ENCODE measurements at regions not wholly inside any gene's neighbourhood (a gene's known extent, or its start where the extent isn't known, plus 50 kb on each side); places are given as distances from the start of the nearest gene placed in this dataset.
"Not testable (repeated sequence)": the region's sequence is repeated elsewhere in the genome, so short reads cannot be mapped to it uniquely, and the experiment has no call there.

DNA sequence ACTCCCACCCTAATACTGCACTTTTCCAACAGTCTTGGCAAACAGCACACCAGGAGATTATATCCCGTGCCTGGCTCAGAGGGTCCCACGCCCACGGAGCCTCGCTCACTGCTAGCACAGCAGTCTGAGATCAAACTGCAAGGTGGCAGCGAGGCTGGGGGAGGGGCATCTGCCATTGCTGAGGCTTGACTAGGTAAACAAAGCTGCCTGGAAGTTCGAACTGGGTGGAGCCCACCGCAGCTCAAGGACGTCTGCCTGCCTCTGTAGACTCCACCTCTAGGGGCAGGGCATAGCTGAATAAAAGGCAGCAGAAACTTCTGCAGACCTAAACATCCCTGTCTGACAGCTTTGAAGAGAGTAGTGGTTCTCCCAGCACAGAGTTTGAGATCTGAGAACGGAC, 401.9 kb upstream of the SLC30A5 start:
- DNase-seq (ENCODE audit: low read depth in 2 of 3, low spot score in 2 of 3): not testable (repeated sequence)

- DNase-seq (ENCODE audit: low read depth in 2 of 3, low spot score in 2 of 3): no peak
These were observed 395.5 kb upstream of the SLC30A5 start for GRCh38 chr5:68698025-68698940.

- DNase-seq (ENCODE audit: low read depth in 2 of 3, low spot score in 2 of 3): no peak
These were observed 393.8 kb upstream of the SLC30A5 start for GRCh38 chr5:68699966-68700365.

GRCh38 chr5:68707575-68707974, 386.2 kb upstream of the SLC30A5 start:
- DNase-seq (ENCODE audit: low read depth in 2 of 3, low spot score in 2 of 3): no peak

GRCh38 chr5:68708156-68708841, 385.5 kb upstream of the SLC30A5 start:
- DNase-seq (ENCODE audit: low read depth in 2 of 3, low spot score in 2 of 3): no peak

- DNase-seq (ENCODE audit: low read depth in 2 of 3, low spot score in 2 of 3): no peak
These were observed 385.0 kb upstream of the SLC30A5 start for GRCh38 chr5:68708842-68709170.

DNA sequence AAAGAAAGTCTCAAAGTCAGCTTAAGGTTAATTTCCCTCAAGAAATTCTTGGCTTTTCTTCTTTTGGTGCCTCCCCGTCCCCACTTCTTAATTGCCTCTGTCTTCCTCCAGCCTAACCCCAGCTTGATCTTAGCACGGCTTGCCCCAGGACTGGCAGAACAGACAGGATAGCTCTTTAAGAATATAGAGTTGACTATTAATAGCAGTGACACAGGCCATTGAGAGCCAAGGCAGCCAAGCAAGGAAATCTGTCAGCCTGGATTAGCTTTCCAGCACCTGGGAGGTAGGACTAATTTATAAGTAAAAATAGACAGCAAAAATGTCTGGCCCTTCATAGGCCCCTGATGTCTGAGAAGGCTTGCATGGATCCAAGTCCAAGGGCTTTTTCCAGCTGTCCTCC, 384.6 kb upstream of the SLC30A5 start:
- no peak for DNase-seq (ENCODE audit: low read depth in 2 of 3, low spot score in 2 of 3)

DNA sequence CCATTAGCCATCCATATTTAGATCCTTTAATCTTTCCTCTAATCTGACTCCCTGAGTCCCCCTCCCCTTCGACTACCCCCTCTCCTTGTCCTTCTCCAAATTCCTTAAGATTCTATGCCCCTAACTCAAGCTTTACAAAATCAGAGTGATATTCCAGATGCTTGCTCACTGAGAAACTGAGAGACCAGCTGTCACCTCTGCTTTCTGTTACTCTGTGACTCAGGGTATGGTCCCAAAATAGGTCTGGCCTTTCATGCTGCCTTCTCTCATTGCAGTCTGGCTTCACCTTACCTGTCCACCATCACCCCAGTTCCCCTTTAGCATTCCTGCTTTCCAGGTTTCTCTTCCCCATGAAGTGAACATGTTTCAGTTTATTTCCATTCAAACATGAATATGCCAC, 383.3 kb upstream of the SLC30A5 start:
- no peak for DNase-seq (ENCODE audit: low read depth in 2 of 3, low spot score in 2 of 3)

DNA sequence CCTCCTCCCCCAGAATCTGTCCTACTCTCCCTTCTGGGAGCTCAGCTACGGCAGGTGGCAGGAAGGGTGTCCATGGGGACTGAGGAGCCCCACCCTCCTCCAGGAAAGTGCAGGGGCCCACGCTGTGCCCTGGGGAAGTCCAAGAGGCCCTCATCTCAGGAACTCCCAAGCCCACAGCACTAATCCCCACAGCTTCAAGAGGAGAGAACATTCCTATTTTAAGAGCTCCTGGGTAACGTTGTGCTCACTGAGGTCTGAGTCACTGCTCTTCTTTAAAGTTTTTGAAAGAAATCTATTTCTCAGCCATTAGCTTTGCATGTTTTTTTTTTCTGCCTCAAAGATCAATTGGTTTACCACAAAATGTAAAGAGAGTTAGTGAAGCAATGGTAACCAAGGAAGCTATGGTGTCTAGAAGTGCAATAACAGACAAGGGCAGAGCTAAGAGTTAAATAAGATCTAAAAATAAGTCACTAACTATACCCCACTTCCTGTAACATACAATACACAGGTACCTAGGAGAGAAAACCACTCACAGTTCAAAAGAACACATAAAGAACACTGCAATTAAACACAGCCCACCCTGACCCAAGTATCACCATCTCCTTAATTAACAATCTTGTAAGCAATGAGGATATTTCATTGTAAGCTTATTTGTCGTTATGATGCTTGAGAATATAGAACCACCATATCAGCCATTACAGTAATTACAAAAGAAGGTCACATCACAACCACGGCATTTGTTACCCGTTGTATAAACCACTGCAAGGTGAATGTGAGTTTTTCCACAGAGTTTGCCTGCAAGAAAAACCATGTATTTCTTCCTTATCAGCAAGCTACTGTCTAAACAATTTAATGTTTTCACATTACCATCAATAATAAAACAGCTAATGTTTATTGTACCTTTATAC, 382.3 kb upstream of the SLC30A5 start:
- no peak for DNase-seq (ENCODE audit: low read depth in 2 of 3, low spot score in 2 of 3)

DNA sequence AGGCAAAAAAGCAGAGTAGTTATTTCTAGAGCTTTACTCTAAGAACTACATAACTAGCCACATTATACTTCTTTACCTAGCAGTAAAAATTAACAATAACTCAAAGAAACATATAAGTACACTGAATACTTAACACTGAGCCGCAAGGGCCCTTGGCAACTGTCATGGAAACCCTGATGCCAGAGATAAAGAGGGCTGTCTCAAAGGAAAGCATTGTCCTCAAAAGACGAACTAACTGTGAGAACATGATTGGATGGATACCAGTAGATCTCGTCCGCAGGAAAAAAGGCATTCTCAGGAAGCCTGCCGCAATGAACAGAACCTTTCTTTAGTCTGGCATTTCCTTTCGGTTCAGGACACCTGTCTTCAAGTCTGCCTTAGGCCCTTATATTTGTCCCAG, 379.0 kb upstream of the SLC30A5 start:
- DNase-seq (ENCODE audit: low read depth in 2 of 3, low spot score in 2 of 3): no peak

- no peak for DNase-seq (ENCODE audit: low read depth in 2 of 3, low spot score in 2 of 3)
These were observed 372.8 kb upstream of the SLC30A5 start for GRCh38 chr5:68720884-68721610.

DNA sequence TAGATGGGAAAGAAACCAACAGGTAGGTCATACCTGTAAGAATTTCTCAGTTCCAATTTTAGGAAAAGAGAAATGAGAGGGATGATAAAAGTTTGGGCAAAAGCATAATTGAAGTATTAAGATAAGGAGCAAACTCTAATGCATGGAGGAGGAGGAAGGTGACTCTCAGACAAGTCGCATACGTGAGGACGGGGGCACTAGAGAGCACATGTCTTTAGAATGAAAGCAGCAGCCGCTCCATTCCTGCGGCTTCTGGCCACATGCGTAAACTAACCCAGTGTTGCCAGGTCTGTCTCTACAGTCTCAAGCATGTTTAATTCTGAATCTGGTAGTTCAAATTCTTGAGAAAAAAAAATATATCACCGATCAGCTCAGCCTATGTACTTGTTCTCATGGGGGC, 371.5 kb upstream of the SLC30A5 start:
- DNase-seq (ENCODE audit: low read depth in 2 of 3, low spot score in 2 of 3): no peak

DNA sequence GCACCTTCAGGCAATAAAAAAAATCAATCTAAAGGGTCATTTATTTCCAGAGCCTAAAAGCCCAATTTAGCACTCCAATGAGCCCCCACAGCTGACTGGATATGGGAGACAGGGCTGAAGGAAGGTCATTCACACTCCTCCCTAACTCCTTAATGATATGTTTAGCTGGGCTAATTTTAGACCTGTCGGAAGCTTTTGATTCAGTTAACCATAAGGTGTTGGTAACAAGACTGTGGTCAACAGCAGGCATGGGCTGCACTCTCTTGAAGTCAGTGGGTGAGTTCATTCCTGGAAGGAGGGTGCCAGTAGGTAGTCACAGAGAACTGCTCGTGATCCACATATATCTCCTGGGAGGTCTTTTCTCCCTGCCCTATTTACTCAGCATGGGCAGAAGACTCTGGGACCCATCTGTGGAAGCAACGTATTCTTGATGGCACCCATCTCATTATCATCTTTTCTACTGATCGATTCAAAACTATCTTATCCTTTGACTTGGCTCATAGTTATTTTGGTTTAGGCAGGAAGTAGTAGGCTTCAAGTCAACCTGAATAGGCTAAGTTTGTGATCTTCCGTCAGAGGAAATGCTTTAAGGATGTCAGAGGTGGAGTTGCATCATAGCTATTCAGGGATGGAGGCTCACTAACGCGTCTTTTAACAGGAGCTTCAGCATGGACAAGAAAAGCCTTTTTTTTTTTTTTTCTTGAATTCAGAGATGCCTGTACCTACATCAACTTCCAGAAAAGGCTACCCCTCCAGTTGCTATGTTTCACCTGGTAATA, 367.7 kb upstream of the SLC30A5 start:
- DNase-seq (ENCODE audit: low read depth in 2 of 3, low spot score in 2 of 3): no peak

GRCh38 chr5:68727931-68728330, 365.9 kb upstream of the SLC30A5 start:
- no peak for DNase-seq (ENCODE audit: low read depth in 2 of 3, low spot score in 2 of 3)

GRCh38 chr5:68729678-68730077, 364.1 kb upstream of the SLC30A5 start:
- no peak for DNase-seq (ENCODE audit: low read depth in 2 of 3, low spot score in 2 of 3)

- no peak for DNase-seq (ENCODE audit: low read depth in 2 of 3, low spot score in 2 of 3)
These were observed 363.4 kb upstream of the SLC30A5 start for GRCh38 chr5:68730220-68730978.

DNA sequence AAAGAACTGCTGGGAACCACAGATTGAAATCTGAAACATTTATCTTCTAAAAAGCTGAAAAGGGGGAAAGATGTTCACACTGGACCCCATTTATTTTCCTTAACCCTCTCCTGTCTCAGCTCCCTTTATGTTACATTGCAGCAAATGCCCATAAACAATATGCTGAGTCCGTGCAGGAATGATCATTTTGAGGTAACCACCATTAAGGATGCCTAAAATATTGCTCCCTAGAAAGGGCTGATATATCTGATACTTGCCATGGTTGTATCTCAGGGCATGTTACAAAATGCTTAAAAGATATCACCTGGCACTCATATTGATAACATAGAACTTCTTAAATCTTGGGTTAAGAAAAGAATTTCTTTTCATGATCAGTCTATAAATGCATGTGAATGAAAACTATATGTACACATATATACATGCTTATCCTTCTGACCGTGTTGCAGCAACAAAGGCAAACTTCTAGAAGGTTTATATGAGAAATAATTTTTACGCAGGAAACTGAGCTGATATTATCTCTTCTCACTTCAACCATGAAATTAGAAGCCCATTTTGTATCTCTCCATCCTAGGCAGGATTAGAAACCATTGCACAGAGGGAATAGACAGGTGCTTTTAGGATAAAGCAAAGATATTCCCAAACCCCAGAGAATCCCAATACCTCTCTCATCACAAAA, 362.7 kb upstream of the SLC30A5 start:
- DNase-seq (ENCODE audit: low read depth in 2 of 3, low spot score in 2 of 3): no peak

DNA sequence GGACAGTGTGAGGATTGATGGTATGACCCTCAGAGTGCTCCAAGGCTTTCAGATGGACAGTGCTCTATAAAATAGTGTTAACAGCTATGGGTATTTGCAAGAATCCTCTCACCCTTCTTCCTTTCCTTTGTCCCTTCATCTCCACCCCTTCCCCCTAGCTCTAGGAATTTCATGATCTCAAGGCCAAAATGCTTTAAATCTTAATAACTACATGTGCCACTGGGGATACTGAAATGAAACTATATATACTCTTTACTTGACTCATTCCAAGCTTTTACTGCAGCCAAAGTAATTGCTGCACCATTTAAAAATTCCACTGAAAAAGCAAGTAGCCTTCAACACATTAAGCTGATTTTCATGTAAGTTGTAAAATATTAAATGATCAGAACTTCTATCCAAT, 361.6 kb upstream of the SLC30A5 start:
- no peak for DNase-seq (ENCODE audit: low read depth in 2 of 3, low spot score in 2 of 3)

- DNase-seq (ENCODE audit: low read depth in 2 of 3, low spot score in 2 of 3): no peak
These were observed 359.0 kb upstream of the SLC30A5 start for GRCh38 chr5:68734781-68735180.
